Left renal cortex interstitium (tissue), 4 donors: ENCODE measurements at regions not wholly inside any gene's neighbourhood (a gene's known extent, or its start where the extent isn't known, plus 50 kb on each side); places are given as distances from the start of the nearest gene placed in this dataset.

Source experiments
- DNase-seq, 4 donors: peaks; one replicate each; pipeline ENCODE4 v3.0.0-alpha.2; 2013; ENCODE audit warnings: low read depth in 4 of 4, low spot score in 2 of 4, missing footprints in 1 of 4

DNA sequence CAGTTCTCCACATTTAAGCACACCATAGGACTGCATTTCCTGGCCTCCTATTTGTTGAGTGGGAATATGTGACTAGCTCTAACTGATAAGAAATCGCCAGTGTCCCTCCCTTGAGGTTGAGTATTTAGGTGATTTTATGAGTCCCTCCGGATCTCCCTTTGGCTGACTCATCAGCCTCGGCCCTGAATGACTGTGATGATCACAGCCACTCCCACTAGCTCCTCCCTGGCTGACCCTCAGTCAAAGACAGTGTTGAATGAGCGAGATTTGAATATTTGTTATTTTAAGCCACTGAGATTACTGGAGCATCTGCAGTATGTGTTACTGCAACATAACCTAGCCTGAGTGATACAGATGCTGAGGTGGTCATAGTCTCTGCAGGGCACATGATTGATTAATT, 515.3 kb downstream of the EPHB1 start:
- DNase-seq, result no peak

DNA sequence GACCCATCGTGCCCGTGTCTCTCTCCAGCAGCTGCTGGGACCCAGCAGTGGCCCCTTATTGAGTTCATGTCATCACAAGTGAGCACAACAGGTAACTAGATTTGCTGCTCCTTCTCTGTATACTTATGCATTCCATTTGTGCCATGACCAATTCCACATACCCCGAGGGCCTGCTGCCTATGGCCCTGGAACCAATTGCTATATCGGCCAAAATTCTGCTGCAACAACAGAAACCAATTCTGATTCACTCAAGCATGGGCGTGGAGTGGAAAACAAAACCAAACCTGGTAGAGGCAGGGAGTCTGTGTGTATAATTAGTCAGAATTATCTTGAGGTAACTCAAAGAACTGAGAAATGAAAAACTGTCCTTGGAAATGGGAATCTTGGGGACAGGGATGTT, 516.6 kb downstream of the EPHB1 start:
- DNase-seq, result peak in 2 of 4 donors; percentile 14 to 36

DNA sequence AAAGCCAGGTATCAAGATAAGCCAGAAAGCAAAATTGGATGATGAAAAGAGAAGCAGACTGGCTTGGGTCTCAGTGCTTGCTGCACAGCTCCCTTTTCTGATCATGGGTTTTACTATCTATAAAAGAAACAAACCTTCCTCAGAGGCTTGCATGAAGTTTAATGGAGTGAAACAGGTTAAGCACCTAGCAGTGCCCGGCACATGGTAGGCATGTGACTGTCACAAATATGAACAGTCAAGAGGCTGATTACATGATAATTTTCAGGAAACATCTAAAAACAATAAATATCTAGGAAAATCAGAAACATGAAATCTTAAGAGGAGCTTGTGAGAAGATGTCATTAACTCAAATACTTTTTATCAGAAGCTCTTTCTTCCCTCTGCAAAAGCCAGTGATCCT, 519.2 kb downstream of the EPHB1 start:
- DNase-seq, result peak in 2 of 4 donors; percentile 2 to 6

DNA sequence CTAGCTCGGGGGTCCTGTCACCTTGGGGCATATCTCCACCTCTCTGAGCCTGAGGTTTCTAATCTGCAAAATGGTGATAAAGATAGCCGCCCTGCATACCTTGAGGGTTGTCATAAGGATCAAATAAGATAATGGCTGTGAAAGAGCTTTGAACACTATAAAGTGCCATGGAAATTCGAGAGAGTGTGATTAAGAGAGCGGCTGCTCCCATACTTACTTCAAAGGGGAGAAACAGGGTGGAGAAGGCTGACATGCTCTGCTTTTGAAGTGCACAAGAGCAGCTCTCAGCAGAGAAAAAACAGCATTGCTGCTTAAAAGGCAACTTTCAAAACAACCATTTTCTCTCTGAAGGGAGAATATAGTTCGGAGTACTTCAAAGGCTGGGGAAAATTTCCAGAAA, 529.2 kb downstream of the EPHB1 start:
- DNase-seq, result no peak

DNA sequence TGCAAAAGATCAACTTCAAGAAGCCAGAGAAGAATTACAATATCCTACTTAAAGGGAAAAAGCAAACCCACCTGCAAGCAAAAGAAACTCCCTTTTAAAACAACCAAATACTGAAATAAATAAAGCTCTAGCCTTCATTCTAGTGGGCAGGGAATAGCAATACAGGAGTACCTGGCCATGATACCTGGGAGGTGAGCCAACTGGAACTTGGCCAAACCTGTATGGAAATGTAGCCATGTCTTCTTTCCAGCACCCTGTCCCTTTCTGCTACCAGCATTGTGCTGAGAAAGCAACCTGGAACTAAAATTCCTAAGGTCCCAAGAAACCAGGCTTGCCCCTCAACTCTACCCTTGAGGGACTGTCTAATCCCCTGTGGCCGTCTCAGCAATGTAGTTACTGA, 530.0 kb downstream of the EPHB1 start:
- no peak for DNase-seq

DNA sequence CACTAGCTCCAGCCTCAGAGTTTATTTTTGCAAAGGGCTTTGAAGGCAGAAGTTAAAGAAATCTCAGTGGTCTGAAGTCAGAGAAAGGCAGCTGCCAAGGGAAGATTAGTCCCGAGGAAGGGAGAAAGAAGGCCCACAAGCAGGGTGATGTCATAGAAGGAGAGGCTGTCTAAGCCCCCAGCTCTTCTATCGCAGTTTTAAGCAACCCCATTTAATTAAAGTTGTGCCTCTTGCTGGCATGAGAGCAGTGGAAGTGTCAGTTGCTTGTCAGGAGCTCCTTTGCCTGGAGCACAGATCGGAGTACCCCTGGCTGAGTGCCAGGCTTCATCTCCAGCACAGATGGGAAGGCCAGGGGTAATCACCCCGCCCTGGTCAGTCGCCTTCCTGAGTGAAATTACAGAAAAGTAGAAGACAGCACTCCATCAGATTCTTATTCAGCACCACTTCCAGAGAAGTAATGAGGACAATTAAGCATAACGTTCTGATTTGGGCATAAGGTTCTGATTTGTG, 530.7 kb downstream of the EPHB1 start:
- no peak for DNase-seq

DNA sequence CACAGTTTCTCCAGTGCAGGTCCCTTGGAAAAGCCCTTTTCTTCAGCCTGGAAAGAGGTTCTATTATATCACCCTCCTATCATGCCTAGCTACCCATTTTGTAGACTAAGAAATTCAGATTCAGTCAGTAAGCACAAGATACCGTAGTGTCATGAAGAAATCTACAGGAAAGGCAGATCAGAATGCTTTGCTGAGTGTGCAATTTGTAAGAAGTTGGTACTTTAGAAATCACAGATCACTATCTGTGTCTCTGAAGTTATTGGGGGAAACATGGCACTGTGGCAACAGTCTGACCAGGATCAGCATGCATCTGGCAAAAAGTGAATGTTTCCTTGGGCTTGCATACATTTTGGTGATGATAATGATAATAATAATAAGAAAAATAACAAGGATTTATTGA, 531.8 kb downstream of the EPHB1 start:
- no peak for DNase-seq

DNA sequence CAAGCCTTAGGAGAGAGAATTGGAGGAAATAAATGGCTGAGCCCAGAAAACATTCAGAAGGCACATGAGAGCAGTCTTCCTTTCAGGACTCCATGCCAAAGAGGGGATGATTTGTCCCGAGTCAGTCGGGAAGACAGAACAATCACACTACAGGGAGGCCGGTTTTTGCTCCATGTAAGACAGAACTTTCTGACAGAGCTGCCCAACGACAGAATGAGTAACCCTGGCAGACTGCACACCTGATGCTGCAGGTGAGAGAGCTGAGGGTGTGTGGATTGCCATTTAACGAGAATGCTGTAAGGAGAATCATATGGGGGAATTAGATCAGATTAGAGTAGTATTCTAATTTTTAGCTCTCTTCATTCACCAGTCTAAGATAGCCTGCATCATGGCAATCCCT, 533.0 kb downstream of the EPHB1 start:
- DNase-seq, result no peak

DNA sequence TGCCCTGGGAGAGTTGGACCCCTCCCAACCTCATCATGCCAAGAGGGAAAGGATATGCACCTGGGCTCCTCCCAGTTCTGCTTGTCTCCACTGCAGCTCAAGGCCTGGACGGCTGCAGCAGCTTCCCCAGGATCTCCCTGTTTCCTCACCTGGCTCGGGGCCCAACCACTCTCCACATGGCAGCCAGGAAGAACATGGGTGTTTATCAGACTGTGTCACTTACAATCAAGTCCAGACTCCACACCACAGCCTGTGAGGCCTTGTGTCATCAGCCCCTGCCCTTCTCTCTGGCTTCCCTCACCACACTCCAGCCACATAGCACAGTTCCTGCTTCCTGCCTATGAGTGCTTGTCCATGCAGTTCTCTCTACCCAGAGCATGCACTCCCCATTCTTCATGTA, 534.4 kb downstream of the EPHB1 start:
- no peak for DNase-seq

DNA sequence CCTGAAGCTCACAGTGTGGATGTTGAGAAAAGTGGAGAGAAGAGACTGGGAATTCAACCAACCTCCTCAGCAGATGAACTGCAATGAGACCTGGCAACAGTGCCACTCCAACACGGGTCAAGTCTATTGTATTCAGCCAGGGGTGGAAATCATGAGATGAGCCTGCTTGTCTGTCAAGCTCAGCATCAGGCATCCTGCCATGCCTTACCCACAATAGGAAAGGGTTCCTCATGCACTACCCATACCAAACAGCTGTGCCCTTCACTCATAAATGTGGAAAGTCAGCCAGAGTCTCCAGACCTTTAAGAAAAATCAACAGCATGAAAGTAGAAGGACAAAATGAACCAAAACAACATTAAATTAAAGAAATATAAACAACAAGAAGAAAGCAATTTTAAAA, 542.1 kb downstream of the EPHB1 start:
- no peak for DNase-seq

DNA sequence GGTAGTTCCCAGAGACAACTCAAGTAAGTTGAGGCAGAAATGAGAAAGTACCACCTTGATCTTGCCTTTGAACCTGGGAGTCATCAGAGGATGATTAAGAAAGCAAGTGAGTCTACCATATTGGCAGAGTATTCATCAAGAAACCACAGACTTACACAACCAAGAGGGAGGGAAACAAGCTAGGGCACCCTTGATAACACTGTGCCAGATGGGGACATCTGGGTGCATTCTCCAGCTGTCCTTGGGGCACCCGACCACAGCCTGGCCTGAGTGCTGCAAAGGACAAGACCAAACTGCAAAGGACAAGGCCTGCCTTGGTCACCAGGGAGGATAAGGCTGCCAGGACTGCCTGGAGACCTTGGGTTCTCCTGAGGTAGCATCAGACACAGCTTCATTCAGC, 553.6 kb downstream of the EPHB1 start:
- no peak for DNase-seq

DNA sequence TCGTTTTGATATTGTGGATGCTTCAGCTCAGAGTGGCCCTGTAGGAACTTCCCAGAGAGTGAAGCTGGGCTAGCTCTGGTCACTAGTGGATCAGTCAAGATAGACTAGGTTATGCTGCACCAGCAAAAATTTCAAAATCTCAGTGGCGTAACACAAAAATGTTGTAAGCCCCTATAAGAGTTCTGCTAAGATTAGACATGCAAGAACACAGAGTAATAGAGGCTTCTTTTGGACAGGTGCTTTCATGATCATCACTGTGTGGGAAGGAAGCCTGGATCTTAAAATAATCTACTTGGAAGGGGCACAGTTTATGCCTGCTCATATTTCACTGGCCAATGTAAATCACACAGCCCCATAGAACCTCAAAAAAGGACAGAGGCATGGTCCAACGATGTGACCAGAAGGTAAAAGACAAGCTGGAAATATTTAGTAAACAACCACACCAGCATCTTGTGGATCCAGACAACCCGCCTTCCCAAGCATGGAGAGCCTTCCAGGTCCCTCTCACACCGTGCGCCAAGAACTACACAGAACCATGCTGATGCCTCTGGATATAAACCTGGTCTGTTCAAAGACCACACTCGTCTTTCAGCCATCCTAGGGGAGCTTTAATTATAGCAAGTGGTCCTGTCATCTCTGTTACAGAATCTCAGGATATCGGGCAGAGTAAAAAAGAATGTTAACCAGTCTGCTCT, 554.3 kb downstream of the EPHB1 start:
- DNase-seq, result no peak

DNA sequence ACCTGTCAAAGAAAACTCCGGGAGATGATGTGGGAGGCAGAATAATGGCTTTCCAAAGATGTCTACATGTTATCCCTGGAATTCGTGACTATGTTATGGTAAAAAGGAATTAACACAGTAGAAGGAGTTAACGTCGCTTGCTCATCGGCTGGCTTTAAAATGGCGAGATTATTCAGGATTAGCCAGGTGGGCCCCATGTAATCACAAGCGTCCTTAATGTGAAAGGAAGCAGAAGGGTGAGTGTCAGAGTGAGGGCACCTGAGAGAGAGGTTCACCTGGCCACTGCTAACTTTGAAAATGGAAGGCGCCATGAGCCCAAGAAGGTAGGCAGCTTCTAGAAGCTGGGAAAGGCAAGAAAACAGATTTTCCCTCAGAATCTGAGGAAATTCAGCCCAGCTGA, 557.2 kb downstream of the EPHB1 start:
- no peak for DNase-seq

DNA sequence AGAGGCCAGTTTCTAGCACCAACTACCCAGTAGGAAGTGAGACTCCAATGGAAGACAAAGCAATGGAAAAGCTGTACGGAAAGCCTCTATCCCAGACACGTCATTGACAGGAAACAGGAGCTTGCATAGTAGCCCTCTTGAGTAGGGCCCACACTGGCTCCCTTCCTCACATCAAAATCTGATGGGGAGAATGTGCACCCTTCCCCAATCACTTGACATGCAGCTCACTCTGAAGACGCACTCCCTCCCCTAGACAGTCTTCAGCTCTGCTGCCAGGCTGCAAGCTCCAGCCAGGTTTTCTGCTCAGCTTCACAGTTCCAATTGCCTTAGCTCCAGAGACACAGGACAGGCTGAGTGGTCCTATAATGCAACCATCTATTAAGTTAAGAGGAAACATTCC, 567.8 kb downstream of the EPHB1 start:
- no peak for DNase-seq

DNA sequence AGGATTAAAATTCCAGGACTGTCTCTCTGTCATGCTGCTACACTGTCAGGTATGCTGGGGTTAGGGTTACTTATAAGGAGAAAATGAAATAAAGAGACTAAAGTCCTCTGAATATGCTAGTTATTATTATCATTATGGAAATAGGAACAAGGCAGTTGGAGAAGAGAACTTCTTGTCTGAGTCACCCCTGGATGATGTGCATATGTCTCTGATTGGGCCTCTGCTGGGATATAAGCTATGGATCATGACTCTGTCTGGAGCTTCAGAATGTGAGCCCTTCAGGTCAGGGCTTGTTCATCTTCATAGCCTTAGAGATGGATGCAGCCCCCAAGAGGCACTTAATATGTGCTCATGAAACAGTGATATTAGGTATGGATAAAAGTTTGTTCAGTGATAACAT, 569.6 kb downstream of the EPHB1 start:
- no peak for DNase-seq

DNA sequence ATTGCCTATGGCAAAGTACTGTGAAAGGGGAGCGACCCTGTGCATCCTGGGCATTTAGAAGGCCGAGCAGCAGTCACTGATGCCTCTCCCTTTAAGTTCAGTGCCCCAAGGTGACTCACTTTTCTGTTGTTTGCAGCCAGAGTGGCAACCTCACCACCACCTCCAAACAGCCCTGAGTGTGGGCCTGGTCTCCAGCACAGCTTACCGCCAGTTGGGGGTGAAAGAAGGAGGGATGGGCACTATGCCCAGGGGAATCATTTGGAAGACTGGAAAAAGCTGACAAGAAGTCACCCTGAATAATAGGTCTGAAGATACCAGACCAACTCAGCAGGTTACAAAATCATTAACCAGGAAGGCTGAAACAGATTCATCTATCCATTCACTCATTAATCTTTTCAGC, 571.8 kb downstream of the EPHB1 start:
- no peak for DNase-seq

DNA sequence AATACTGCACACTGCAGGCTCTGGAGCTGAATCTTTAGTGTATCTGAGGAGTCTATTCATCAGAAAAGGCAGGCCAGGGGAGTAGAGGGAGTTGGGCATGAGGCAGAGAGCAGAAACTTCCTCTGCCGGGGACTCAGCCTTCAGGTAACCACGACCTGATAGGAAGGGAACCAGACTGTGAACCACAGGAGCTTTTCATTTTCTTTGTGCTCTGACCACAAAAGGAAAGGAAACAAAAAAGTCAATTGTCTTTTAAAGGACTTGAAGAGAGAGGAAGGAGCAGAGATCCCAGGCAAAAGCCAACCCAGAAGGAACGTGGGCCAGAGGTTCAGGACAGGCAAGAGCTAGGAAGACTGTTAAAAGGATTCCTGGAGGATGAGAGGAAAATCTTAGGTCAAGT, 573.3 kb downstream of the EPHB1 start:
- no peak for DNase-seq

DNA sequence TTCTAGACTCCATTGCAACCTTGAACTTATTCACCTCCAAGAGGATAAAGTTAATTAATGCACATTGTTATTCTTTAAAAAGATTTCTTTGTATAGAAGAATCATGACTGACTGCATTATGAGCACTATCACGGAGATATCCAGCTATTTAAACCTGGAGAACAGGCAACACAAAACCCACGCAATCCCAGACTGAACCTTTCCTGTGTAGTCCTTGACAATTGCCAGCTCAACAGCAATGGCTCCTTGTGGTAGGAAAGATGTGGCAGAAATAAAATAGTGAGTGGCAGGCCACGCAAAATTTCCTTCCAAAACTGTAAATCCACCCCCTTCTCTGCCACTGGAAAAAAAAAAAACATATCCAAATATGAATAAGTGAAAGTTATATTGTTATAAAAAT, 573.7 kb downstream of the EPHB1 start:
- no peak for DNase-seq

DNA sequence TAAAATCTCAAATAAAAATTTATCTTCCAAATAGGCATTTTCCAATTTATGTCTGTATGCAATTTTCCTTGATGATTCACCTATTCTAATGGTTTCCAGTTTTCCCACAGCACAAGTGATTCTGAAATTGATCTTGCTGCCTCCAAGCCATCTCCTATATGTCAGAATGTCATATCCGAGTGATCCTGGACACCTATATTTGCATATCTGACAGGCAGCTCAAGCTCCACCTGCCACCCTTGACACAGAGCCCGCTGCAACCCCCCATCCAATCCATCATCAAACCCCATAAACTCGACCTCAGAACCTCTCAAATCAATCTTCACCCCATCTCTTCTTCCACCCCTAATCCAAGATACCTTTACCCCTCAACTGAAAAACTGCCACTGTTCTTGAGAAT, 579.5 kb downstream of the EPHB1 start:
- no peak for DNase-seq

DNA sequence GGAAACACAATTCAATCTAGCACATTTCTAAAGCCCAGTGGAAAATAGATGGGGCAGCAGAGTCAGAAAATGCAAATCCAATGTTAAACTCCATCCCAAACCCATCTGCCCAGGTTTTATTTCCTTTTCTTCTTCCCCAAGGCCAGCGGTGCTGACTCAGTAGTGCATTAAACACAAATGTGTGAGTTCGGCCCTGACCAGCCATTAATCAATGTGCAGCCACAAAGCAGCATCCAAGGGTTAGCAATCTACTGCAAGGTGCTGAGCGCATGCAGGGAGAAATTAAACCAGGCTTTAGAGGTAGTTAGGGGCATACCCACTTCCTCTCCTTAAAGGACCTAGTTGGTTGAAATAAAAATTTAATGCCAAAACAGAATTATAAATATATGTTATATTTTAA, 583.3 kb upstream of the PPP2R3A start:
- DNase-seq, result no peak

DNA sequence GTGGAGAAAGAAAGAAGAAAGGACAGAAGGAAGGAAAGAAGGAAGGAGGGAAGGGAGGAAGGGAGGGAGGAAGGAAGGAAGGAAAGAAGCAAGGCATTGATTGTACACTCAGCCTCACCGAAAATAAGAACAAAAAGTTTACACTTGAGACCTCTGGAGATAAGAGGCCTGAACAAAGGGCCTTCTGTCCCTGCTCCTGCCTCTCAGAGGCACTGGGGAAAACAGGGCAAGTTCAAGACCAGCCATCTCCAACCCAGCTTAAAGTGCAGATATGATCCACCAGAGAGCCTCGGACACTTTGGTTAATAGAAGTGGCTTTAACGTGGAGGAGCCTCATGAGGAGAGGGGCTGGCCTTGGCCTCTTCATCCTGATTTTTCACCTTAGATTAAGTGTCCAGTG, 582.9 kb upstream of the PPP2R3A start:
- DNase-seq, result no peak

DNA sequence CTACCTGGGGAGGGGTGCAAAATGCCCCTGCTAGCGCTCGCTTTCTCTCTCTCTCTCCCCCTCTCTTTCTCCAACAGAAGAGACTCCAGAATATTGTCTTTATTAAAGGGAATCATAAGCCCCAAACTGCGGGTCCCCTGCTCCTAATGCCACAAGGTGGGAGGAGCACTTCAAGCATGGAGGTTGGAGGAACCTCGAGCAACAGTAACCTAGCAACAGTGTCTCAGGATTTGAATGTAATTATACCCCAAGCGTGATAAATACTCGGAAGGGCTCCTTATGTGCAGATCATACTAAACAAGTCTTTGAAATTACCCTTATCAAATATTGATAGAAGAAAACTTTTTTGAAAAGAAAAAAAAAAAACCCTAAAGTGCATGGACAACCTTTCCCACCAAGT, 582.2 kb upstream of the PPP2R3A start:
- no peak for DNase-seq

DNA sequence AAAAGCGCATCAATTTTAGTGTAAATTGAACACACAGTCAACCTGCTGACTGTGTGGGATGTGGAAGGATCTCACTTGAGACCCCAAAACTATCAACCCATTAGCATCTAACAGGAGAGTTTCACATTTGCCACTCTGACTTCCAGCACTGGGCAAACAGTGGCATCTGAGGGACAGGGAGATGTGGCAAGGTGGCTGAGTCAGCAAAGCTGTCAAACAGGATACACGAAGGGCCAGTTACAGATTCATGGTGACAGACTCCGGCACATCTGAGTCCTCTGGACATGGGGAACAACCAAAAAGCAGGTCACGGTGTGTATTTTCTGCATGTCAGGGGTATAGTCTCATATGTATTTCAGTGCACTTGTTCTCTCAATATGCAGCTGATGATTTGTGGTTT, 573.4 kb upstream of the PPP2R3A start:
- DNase-seq, result no peak
